Lung microvascular endothelial cell (primary cell): ENCODE measurements at regions not wholly inside any gene's neighbourhood (a gene's known extent, or its start where the extent isn't known, plus 50 kb on each side); places are given as distances from the start of the nearest gene placed in this dataset.
A peak's percentile ranks its signal among the peaks of the same experiment; 100 is the strongest.
"Not testable (repeated sequence)": the region's sequence is repeated elsewhere in the genome, so short reads cannot be mapped to it uniquely, and the experiment has no call there.

ENCODE experiments used
- DNase-seq, 2 donors: peaks; one replicate each; pipeline versions ENCODE4 v3.0.0 to v3.0.0-alpha.2; 2010; ENCODE audit warnings: low read depth in 2 of 2

DNA sequence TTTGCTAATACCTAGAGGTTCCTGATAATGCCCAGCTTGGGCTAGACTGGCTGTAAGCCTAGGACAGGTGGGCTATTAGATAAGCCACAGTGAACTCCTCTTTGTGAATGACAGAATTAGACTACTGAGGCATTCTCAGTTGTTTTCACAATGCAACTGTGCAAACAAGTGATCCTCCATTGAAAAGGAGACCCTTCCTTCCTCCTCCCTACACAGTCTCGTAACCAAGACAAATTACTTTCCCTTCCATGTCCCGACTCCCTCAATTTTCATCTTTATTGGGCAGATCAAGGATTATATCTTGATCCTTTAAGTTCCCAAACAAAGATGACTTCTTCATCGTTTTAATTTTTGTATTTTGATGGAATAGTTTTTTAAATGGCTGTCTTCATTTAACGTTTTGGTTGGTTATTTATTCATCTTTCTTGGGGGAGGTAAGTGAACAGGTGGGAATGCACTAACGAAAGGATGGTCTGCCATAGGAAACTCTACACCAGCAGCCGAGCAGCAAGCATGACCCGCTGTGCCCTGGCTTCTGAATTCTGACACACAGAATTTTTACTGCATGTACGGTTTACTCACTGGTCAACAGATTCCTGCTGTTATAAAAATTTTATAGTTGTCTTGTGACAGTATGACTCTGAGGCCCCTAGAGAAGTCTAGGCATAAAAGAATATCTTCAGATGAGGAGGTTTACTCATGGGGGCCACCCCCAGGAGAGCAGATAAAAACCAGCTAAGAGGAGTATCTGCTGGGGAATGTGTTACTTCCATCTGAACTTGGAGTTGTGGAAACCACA, 137.5 kb upstream of the TUT7 start:
- no peak for DNase-seq

DNA sequence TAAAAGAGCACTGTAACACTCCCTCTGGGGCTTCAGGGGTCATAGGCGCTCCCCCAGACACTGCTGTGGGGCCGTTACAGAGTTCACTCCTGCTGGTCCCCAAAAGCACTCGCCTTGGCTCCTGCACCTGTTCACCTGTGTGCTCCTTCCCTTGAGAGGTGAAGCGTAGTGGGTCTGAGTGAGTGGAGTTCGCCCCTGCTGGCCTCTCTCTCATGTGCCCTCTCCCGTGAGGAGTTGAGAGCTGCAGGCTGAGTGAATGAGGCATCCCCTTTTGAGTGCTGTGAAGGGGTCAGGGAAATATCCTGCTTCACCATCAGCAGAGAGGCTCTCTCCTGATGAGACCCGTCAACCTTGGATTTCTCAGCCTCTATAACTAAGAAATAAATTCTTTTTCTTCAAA, 134.6 kb upstream of the TUT7 start:
- DNase-seq, result no peak

DNA sequence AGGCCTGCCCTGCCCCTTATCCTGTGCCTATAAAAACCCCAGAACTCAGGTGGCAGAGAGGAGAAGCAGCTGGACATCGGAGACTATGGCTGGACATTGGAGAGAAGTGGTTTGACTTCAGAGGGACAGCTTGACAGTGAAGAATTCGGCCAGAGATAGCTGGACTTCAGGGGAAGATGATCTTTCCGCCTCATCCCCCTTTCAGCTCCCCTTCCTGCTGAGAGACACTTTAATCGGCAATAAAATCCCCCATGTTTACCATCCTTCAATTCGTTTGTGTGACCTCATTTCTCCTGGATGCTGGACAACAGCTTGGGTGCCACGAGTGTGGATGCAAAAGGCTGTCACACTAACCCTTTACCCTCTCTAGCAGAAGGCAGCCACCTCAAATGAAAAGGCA, 134.1 kb upstream of the TUT7 start:
- DNase-seq, result no peak

DNA sequence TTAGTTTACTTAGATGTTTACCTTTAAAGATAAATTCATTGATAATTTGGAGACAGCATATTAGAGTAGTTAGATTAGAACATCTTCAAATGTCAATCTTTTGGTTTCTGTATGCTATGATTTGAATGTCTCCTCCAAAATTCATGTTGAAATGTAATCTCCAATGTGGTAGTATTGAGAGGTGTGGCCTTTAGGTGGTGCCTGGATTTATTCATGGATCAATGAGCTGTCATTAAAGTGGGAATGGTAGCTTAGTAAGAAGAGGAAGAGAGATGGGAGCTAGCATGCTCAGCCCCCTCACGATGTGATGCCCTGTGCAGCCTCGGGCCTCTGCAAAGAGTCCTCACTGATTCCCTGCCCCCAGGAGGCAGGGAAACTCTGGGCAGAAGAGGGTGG, 133.6 kb upstream of the TUT7 start:
- DNase-seq, result no peak

DNA sequence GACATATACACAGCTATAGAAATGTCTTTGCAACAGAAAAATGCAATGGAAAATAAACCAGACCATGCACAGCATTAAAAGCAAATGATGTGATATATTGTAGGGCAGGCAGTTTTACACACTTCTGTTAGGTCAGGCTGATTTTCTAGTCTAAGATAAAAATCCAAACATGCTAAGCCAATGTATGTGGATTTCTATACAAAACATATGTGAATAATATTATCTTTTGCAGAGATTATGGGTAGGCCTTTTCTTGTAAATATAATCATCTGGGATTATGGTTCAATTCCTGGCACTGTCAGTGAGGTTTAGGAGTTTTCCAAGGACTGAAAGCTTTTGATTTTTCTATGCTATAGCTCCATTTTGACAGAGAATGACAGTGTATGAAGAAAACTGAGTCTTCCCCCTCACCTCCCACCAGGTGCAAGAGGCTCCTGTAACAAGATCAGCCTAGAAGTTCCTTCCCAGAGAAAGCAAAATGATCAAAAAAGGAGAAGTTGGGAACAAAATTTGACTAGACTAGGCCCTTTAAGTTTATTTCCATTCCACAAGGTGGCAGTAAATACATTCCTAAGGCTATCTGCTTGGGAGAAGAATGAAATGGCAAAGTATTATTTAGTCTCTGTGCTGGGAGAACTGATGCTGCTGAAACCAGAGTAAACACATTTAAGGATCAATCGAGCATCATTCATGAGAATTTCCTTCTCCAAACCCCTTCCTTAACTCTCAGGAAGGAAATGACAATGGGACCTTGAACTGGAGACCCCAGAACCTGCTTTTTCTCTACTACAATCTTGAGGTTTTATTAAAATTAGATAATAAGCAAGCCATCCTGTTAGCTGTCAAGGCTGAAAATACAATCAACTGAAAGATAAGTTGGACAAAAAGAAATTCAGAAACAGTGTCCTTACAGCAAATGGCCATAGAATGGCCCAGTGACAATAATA, 133.0 kb upstream of the TUT7 start:
- DNase-seq, result peak; percentile 33 to 64

DNA sequence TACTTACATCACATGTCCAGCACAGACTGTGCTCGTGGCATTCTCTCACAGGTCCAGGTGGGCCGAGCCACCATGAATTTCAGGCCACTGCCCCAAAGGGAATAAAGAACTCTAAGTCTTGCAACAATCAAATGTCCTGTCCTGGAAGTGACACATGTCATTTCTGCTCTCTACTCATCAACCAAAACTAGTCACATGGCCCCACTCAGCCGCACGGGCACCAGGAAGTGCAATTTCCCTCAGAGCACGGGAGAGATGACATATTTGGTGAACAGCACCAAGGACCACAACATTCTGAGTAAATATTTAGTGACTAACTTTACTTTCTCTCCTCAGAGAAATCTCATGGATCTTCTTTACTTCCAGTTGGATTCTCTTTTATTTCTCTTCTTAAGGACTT, 131.1 kb upstream of the TUT7 start:
- peak in 1 of 2 donors; percentile 3 for DNase-seq

DNA sequence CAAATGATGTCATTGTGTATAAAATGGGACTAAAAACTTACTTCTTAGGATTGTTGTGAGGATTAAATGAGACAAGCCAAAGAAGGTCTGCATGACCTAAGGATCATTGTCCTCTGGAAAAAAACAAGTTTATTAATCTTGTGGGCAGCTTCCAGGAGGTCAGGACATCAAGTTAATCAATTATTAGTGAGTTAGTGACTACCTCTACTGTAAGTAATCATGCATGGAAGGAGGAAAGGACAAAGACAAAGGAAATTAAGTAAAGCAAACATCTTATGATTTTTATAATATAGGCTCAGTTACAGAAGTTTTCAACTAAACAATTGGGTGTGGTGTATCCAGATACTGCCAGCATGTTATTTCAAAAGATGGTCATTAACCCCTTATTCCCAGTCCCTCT, 129.3 kb upstream of the TUT7 start:
- no peak for DNase-seq

DNA sequence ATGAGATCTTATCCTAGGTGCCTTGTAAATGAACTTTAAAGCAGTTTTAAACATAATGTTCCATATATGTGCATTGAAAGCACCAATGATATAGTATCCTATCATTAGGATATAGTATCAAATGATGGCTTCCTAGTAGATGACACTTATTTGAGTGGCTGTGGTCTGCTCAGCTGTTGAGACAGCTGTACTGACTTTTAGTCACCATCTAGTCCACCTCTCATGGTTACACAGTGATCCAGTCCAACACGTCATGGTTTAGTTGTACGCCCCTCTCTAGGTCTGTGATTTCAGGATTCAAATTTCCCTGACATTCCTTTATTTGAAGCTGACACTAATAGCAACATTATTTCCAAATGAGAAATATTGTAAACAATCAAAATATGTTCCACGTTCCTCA, 127.3 kb upstream of the TUT7 start:
- DNase-seq, result no peak

DNA sequence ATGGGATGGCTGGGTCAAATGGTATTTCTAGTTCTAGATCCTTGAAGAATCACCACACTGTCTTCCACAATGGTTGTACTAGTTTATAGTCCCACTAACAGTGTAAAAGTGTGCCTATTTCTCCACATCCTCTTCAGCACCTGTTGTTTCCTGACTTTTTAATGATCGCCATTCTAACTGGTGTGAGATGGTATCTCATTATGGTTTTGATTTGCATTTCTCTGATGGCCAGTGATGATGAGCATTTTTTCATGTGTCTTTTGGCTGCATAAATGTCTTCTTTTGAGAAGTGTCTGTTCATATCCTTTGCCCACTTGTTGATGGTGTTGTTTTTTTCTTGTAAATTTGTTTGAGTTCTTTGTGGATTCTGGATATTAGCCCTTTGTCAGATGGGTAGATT, 121.0 kb upstream of the TUT7 start:
- DNase-seq, result not testable (repeated sequence)

DNA sequence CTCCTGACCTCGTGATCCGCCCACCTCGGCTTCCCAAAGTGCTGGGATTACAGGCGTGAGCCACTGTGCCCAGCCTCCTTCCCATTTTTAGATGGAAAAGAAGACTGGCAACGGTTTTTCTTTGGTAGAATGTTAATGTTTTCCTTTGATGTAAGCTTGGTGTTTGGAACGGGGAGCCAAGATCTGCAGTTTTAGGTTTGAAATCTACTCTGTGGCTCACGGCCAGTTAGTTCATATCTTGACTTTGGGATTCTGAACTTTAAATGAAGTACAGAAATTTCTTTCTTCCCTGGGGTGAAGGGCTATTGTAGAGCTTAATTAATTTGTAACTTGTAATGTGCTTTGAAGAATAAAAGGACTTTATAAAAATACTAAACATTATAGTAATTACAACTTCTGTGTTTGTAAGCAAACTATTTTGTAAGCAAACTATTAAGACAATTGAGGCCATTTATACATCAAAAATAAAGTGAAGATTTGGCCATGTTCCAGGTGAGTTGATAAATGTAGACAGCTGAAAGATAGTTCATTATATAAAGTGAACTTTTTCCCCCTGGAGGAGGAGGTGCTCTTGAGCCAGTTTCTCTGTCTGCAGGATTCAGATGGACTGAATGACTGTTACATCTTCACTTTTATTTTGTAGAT, 117.1 kb upstream of the TUT7 start:
- no peak for DNase-seq

DNA sequence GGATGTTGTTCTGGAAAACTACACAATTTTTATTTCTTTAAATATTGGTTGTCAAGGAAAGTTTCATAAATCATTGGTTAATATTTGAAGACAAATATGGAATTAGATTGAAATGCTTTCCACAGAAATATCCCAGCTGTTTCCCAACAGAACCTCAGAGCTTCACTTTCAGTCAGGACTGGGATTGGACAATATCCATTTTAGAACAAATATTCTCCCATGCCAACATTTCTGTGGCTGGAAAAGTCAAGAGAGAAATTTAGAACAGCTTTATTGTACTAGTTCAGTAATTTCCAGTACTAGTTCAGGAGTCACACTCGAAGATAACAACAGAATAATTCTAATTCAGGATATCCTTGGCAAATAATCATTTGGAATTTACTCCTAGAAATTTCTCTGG, 116.1 kb upstream of the TUT7 start:
- no peak for DNase-seq

DNA sequence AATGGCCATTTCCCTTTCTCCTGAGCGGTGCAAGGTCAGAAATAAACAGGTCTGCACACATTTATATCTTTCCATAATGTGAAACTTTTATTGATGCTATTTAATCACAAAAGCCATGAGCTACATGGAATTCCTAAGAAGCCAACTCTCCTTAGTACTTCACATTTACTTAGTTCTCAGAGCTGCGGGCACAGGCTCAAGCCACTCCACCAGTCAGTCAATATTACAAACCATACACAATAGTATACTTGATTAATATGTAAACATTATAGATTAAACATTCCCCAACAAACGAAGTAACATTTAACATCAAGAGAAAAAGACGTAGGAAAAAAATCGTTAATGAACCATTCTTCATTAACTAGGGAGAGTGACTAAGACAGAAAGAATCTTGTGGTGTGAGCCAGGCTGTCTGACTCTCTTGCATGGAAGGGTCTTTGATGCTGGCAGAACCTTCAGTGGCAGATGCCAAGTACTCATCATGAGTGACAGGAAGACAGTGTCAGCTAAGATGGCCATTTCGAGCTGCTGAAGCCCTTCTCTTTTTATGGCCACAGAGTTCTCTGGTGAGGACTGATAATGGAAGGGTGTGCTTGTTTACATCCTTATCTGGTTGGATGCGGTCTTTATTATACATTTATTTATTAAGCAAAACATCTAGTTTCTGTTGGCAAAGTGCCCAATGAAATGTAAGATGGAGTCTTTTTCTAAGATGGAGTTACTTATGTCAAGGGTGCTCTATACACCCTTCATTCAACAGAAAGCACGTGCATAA, 115.5 kb upstream of the TUT7 start:
- DNase-seq, result no peak

DNA sequence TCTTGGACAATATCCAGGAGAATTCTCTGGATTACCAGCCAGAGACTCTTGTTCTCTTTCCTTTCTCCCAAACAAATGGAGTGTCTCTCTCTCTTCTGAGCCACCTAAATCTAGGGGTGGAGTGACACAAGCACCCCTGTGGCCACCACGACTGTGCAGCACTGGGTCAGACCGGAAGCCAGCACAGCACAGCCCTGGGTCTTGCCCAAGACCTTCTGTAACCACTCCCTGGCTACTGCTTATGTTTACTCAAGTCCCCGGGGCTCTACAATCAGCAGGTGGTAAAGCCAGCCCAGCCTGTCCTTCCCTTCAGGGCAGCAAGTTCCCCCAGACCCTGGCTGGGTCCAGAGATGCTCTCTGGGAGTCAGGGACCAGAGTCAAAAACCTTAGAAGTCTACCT, 110.0 kb upstream of the TUT7 start:
- no peak for DNase-seq

DNA sequence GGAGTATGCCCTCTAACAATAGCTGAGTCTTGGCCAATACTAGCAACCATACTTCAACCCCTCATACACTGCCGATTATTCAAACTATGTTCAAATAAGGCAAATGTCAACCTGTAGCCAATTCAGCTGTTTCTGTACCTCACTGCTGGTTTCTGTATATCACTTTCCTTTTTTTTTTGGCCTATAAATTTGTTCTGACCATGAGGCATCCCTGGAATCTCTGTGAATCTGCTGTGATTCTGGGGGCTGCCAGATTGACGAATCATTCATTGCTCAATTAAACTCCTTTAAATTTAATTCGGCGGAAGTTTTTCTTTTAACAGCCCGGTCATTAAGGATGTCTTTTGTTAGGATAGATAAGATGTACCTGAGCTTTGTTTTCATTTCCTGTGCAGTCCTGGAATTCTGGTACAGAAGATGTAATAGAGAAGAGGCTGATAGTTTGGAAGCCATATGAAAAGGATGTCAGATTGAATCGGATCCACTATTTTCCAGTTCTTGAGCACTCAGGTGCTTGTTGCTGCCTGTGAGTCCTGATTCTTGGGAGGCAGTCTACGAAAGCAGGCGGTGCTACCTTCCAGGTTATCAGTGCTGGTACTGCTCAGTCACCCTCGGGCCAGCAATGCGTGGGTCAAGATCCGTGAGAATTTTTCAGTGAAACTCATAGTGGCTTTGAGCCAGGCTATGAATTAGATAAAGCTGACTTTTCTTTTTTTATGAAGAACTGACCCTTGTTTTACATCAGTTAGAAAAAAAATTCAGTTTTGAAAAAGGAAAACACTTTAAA, 106.2 kb upstream of the TUT7 start:
- no peak for DNase-seq

DNA sequence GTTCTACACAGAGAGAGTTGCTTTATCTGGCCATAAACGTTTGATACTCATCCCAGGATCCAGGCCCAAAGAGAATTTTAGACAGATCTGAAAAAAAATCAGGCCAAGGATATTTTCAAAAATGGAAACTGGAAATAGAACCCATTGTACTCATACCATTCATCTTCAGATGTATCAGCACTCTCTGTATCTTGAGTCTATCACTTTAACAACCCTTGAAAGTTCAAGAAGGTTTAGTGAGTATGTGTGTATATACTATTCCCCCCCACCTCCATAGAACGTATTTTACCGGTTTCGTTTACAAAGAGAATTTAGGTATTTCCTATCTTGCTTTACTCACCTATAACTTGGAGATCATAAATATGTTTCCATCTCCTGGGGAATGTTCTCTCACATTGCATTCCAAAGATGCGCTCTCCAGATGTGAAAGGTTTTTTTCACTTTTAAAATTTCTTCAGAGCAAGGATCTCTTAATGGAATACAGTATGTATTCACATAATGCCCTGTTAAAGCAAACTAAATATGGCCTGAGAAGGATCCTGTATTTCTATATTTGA, 105.5 kb upstream of the TUT7 start:
- DNase-seq, result no peak

DNA sequence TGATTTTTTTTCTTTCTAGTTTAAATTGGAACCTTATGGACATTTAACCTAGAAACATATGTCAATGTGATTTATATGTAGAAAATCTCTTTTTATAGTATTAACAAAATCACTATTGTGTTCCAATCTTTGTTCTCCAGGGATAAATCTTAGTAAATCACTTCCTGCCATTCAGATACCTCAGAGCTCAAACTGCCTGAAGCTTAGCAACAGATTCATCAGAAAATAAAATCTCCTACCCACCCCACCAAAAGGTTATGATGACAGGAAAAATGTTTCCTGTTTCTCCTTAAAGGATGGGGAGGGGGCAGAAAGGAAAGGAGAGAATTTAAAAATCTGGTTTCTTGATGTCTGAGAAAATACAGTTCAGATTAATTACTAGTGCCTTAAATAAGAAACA, 105.0 kb upstream of the TUT7 start:
- DNase-seq, result peak; percentile 10 to 14

DNA sequence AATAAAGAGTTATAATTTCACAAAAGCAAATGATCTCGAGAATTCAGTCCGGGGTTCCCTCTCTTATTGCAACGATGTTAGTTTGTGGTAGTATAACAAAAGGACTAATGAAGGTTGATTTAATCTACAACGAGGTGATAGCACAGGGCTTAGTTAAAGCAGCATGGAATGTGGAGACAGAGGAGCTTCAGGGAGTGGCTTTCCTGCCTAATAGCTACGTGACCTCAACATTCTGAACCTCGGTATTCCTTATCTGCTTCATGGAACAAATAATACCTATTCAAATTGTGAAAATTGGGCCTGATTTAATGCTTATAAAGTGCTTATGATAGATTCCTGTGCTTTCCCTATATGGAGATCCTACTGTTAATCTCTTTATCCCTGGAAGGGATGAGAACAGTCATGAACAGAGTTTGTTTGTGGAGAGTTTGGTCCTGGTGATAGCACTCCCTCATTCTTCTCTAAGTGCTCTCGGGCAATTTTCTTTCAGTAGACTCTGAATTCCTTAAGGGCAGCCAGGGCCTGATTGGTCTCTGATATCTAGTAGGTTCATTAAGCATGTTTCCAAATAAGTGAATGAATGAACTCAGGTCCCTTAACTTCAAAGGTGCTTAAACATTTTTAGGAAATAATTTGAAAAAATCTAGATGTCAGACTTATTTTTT, 104.1 kb upstream of the TUT7 start:
- no peak for DNase-seq

DNA sequence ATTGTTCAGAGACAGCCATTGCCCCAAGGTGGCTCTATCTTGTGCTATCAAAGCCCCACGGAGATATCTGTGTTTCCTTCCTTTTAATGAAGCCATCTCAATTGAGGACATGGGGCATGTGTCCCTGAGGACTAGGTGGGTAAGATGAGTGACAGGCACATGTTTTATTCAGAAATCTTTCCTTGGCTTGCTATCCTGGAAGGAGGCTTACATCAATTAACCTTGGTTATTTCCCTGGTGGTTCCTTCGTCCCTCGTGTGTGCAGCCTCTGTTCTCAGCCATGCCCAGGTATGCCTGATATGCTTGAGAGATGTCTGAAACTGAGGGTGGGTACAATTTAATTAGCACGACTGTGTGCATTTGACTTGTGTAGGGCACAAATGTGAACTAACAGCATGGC, 102.2 kb upstream of the TUT7 start:
- DNase-seq, result no peak

DNA sequence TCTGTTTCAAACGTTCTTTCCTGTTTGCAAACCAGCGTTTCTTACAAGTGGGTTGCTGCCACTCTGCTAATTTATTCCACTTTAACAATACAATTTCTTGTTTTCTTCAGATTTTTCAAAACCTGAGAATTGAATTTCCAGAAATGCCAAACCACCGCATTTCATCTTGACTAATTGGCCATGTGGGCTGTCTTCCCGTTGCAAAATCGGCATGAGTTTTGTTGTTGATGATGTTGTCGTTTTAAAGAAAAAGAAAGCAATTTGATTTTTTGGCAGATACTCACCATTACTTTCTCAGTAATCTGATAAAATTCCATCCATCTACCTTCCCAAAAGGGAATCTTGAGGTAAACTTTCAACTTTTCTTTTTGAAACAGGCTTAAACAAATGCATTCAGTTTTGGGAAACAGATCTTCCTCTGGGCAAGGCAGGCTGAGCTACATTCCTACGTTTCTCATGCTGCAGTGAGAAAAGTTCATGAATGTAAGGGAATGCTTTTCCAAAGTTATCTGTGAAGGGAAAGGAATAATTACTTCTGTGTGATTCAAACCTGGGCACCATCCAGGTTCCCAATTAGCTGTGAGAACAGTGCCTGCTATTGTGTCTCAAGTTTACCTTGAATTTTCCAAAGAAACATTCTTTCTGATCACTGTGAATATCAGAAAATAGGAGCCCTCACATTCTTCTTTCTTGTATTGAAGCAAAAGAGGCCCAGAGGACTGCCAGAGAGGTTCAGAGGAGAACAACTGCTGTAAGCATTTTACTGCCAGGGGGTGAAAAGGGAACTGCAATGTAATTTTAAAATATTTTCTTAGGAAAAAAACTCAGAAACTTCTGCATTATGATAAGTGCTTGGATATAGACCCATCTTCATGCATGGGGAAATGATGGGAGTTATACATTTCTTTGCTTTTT, 100.7 kb upstream of the TUT7 start:
- no peak for DNase-seq
